HL-60 (cell line): ENCODE measurements at regions not wholly inside any gene's neighbourhood (a gene's known extent, or its start where the extent isn't known, plus 50 kb on each side); places are given as distances from the start of the nearest gene placed in this dataset.

Source experiments
- DNase-seq, 2 experiments: peaks; one replicate each; pipeline ENCODE4 v3.0.0-alpha.2; 2010 to 2020; ENCODE audit warnings: low read depth in 1 of 2, low spot score in 1 of 2
- H3K27ac ChIP-seq: fragments of 250-450 bp; sonication (Bioruptor Pico); replicated peaks from 2 replicates; pipeline ENCODE4 v1.5.1; 2020; ENCODE audit warnings: mild to moderate bottlenecking, moderate library complexity
- H3K27me3 ChIP-seq: fragments of 250-450 bp; sonication (Bioruptor Pico); 2 replicates; pipeline ENCODE4 v1.5.1; 2021; ENCODE audit warnings: mild to moderate bottlenecking, moderate library complexity; ENCODE audit not compliant: insufficient read depth, poor library complexity, severe bottlenecking
- H3K4me3 ChIP-seq: replicated peaks from 2 replicates; pipeline ENCODE4 v1.5.1; 2011; ENCODE audit warnings: mild to moderate bottlenecking, control low read depth, low read length; ENCODE audit not compliant: insufficient read depth
- GABPA ChIP-seq: IDR thresholded peaks from 2 replicates; pipeline ENCODE4 v1.6.1; 2012; ENCODE audit warnings: low read depth
- POLR2AphosphoS5 ChIP-seq: IDR thresholded peaks from 2 replicates; pipeline ENCODE4 v1.6.1; 2012; ENCODE audit warnings: low read depth
- SPI1 ChIP-seq: IDR thresholded peaks from 2 replicates; pipeline ENCODE4 v1.6.1; 2012; ENCODE audit warnings: low read depth, mild to moderate bottlenecking, borderline replicate concordance
- TF ChIP-seq, protein P1 (sequence below): IDR thresholded peaks from one replicate; pipeline ENCODE4 v1.5.1; 2011; ENCODE audit warnings: low read length, control low read depth, inconsistent platforms; ENCODE audit not compliant: insufficient read depth
- TF ChIP-seq, protein P2 (sequence below): IDR thresholded peaks from 2 replicates; pipeline ENCODE4 v1.6.1; 2012; ENCODE audit warnings: low read depth; ENCODE audit not compliant: insufficient replicate concordance

DNA sequence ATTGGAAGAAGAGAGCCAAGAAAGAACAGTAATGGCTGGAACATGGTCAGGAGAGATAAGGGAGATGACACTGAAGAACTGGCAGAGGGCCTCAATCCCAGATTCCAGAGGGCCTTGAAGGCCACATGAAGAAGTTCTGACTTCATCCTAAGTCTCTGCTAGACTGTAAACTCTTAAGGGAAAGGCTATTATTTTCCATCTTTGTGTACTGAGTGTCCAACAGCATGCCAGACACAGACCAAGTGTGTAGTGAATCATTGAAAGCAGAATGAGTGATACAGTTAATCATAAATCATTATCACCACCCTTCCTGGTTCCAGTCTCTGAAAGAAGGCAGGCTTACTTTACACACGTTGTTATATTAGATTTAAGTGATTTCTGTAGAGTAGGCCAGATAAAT is 185.3 kb upstream of the C11orf87 start:
- no peak overlapping the region for H3K4me3 ChIP-seq
- TF ChIP-seq POLR2AphosphoS5: no peak
- TF ChIP-seq SPI1: no peak
- TF ChIP-seq GABPA: no peak
- TF ChIP-seq, protein P1, sequence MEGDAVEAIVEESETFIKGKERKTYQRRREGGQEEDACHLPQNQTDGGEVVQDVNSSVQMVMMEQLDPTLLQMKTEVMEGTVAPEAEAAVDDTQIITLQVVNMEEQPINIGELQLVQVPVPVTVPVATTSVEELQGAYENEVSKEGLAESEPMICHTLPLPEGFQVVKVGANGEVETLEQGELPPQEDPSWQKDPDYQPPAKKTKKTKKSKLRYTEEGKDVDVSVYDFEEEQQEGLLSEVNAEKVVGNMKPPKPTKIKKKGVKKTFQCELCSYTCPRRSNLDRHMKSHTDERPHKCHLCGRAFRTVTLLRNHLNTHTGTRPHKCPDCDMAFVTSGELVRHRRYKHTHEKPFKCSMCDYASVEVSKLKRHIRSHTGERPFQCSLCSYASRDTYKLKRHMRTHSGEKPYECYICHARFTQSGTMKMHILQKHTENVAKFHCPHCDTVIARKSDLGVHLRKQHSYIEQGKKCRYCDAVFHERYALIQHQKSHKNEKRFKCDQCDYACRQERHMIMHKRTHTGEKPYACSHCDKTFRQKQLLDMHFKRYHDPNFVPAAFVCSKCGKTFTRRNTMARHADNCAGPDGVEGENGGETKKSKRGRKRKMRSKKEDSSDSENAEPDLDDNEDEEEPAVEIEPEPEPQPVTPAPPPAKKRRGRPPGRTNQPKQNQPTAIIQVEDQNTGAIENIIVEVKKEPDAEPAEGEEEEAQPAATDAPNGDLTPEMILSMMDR: no peak
- TF ChIP-seq, protein P2, sequence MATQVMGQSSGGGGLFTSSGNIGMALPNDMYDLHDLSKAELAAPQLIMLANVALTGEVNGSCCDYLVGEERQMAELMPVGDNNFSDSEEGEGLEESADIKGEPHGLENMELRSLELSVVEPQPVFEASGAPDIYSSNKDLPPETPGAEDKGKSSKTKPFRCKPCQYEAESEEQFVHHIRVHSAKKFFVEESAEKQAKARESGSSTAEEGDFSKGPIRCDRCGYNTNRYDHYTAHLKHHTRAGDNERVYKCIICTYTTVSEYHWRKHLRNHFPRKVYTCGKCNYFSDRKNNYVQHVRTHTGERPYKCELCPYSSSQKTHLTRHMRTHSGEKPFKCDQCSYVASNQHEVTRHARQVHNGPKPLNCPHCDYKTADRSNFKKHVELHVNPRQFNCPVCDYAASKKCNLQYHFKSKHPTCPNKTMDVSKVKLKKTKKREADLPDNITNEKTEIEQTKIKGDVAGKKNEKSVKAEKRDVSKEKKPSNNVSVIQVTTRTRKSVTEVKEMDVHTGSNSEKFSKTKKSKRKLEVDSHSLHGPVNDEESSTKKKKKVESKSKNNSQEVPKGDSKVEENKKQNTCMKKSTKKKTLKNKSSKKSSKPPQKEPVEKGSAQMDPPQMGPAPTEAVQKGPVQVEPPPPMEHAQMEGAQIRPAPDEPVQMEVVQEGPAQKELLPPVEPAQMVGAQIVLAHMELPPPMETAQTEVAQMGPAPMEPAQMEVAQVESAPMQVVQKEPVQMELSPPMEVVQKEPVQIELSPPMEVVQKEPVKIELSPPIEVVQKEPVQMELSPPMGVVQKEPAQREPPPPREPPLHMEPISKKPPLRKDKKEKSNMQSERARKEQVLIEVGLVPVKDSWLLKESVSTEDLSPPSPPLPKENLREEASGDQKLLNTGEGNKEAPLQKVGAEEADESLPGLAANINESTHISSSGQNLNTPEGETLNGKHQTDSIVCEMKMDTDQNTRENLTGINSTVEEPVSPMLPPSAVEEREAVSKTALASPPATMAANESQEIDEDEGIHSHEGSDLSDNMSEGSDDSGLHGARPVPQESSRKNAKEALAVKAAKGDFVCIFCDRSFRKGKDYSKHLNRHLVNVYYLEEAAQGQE: no peak
- no peak for DNase-seq
- no peak overlapping the region for H3K27ac ChIP-seq
- no peaks in the 10 kb centered on the region for H3K27me3 ChIP-seq

DNA sequence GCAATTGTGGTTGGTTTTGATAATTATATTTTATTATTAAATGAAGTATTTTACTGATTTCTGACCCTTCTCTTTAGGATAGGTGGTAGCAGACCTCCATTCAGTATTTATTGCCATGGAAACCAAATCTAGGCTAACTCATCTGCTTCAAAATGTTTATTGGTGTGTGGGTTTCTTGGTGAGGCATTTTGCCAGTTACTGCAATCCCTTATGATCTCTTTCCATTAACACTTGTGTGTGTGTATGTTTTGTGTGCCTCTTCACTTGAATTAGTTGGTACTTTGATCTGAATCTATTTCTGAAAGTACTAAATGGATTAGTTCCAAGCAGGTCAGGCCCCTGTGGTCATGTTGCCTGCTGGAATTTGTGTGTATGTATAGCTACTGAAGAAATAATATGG is 184.4 kb upstream of the C11orf87 start:
- no peak overlapping the region for H3K4me3 ChIP-seq
- TF ChIP-seq GABPA (no peak), SPI1 (no peak), POLR2AphosphoS5 (no peak)
- TF ChIP-seq, protein P1: no peak
- TF ChIP-seq, protein P2: no peak
- no peak overlapping the region for H3K27ac ChIP-seq
- H3K27me3 ChIP-seq: no peaks in the 10 kb centered on the region
- no peak for DNase-seq

DNA sequence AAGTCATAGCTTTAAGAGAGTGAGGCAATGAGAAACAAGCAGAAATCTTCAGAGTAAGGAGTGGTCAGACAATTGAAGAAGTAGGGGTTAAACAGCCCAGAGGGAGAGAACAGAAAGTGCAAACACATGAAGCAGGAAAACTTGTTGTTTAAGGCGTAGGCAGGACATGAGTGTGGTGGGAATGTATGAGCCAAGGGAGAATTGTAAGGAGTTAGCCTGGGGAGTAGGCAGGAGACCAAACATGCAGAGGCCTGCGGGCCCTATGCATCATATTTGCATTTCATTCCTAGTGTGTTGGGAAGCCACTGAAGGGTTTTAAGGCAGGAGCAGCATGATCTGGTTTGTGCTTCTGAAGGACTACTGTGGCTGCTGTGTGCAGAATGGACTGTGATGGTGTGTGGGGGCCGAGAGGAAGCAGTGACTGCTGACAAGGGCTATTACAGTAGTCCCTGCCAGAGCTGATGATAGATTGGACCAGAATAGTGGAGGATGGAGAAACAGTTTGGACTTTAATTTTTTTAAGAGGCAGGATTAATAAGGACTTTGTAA is 179.9 kb upstream of the C11orf87 start:
- no peaks in the 10 kb centered on the region for H3K27me3 ChIP-seq
- no peak overlapping the region for H3K27ac ChIP-seq
- TF ChIP-seq POLR2AphosphoS5 (no peak), SPI1 (no peak), GABPA (no peak)
- TF ChIP-seq, protein P2: no peak
- TF ChIP-seq, protein P1: no peak
- no peak for DNase-seq
- H3K4me3 ChIP-seq: no peak overlapping the region
